Retina (tissue), 1 donor: ENCODE measurements at regions not wholly inside any gene's neighbourhood (a gene's known extent, or its start where the extent isn't known, plus 50 kb on each side); places are given as distances from the start of the nearest gene placed in this dataset.
"Not testable (repeated sequence)": the region's sequence is repeated elsewhere in the genome, so short reads cannot be mapped to it uniquely, and the experiment has no call there.

ENCODE experiments used
- DNase-seq: peaks from one replicate; pipeline ENCODE4 v3.0.0-alpha.2; 2016

DNA sequence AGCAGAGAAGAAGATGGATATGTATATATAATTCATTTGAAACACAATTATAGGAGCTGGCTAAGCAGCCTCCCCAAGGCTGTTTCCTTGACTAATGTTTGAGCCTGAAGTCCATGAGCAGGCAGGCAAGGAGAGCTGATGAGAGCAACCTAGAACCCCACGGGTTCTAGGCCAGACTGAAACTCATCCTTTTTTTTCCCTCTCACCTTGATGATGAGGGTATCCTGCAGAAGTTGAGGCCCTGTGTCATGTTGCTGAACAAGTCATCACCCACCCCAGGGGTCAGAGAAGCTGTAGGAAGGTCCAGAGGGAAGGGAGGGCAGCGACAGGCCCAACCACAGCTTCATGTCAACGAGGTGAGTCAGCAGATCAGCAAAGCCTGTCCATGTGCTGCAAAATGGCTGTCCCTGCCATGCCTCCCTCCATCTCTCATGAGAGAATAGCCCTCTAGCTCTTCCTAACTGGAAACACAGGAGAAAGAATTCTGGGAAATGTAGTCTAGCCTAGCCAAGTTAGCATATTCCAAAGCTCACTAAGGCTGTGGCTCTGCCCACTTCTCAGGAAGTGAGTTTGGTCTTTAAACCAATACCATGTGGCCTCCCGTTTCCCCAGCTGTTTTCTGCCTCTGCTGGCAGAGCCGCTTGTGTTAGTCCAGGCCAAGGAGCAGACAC, 91.3 kb upstream of the DTNBP1 start:
- no peak for DNase-seq

DNA sequence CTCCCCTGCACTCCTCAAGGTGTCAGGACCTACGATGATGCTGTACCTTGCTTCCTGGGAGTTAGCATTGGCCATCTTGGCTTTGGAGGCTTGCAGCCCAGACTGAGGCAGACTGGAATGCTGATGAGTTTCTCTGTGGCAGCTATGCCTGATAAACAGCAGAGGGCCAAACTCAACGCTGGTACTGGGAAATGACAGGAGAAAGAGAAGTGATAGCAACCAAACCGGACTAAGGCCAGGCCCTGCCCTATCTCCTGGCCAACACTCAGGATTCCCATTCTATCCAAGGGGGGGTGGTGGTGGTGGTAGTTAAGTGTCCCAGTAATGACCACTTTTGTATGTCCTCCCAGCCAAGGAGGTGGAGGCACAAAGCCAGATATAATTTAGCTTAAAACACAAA, 90.0 kb upstream of the DTNBP1 start:
- DNase-seq, result no peak

- DNase-seq, result no peak
Observed at GRCh38 chr6:15751721-15752350, 89.0 kb upstream of the DTNBP1 start.

DNA sequence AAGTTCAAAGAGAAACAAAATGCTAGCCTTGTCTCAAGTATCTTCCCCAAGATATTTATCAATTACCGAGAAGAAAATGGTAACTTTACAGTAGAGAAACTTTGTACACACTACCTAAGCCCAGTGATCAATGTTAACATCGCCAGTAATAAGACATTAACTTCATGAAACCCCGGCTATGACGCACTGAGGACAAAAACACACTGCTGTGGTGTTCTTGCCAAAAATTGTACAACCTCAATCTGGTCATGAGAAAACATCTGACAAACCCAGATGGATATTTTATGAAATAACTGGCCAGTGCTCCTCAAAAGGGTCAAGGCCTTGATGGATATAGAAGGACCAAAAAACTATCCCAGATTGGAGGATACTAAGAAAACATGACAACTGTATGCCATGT, 85.5 kb upstream of the DTNBP1 start:
- DNase-seq, result no peak

DNA sequence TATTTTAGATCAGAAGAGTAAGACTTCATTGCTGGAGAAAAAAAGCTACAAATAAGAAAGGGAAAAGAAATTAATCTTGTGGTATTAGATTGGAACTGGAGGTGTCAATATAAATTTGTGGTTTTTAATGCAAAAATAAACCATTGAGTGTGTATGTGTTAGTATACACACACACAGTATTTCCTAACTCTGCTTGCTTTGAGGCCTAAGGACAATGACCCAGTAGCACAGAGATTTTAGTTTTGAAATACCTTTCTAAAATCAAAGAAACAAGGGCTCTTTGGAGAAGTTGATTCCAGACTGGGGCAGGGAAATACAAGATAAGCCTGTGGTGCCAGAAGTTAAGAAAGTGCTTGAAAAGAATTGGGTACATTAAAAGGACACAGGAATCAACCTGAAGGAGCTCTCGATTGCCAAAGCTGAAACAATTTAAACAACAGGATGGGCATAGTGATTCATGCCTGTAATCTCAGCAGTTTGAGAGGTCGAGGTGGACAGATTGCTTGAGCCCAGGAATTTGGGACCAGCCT, 84.6 kb upstream of the DTNBP1 start:
- DNase-seq, result no peak

GRCh38 chr6:15745781-15746180, 83.0 kb upstream of the DTNBP1 start:
- no peak for DNase-seq

DNA sequence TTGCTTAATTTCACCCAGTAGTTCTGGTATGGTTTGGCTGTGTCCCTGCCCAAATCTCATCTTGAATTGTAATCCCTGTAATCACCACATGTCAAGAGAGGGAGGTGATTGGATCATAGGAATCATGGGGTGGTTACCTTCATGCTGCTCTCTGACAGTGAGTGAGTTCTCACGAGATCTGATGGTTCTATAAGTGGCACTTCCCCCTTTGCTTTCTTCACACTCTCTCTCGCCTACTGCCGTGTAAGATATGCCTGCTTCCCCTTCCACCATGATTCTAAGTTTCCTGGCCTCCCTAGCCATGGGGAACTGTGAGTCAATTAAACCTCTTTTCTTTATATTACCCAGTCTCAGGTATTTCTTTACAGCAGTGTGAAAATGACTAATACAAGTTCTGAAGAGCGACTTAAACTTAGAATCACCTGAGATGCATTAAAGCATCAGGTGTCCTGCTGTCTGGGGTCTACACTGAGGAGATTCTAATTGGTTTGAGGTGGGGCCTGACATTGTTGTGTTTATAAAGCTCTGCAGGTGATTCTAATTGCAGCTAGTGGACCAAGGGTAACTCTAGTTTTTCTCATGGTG, 82.1 kb upstream of the DTNBP1 start:
- no peak for DNase-seq

DNA sequence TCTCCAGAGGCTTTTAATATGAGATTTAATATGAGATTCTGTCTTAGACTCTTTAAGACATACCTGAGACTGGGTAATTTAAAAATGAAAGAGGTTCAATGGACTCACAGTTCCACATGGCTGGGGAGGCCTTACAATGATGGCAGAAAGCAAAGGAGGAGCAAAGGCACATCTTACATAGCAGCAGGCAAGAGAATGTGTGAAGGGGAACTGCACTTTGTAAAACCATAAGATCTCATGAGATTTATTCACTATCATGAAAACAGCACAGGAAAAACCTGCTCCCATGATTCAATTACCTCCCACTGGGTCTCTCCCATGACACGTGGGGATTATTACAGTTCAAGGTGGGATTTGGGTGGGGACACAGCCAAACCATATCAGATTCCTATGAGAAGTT, 79.2 kb upstream of the DTNBP1 start:
- not testable (repeated sequence) for DNase-seq

GRCh38 chr6:15741405-15741804, 78.6 kb upstream of the DTNBP1 start:
- DNase-seq, result no peak

- DNase-seq, result no peak
Observed at GRCh38 chr6:15739867-15740266, 77.0 kb upstream of the DTNBP1 start.

GRCh38 chr6:15739353-15739752, 76.5 kb upstream of the DTNBP1 start:
- DNase-seq, result no peak

DNA sequence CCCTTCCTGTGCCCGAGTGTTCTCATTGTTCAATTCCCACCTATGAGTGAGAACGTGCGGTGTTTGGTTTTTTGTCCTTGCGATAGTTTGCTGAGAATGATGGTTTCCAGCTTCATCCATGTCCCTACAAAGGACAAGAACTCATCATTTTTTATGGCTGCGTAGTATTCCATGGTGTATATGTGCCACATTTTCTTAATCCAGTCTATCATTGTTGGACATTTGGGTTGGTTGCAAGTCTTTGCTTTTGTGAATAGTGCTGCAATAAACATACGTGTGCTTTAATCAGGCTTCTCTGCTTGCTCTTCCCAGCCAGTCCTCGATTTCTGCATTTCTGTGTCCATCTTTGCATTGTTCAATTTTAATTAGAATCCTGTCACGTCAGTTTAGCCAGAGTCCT, 75.4 kb upstream of the DTNBP1 start:
- not testable (repeated sequence) for DNase-seq

- no peak for DNase-seq
Observed at GRCh38 chr6:15736297-15736696, 73.5 kb upstream of the DTNBP1 start.

- DNase-seq, result no peak
Observed at GRCh38 chr6:15735567-15736265, 72.9 kb upstream of the DTNBP1 start.

DNA sequence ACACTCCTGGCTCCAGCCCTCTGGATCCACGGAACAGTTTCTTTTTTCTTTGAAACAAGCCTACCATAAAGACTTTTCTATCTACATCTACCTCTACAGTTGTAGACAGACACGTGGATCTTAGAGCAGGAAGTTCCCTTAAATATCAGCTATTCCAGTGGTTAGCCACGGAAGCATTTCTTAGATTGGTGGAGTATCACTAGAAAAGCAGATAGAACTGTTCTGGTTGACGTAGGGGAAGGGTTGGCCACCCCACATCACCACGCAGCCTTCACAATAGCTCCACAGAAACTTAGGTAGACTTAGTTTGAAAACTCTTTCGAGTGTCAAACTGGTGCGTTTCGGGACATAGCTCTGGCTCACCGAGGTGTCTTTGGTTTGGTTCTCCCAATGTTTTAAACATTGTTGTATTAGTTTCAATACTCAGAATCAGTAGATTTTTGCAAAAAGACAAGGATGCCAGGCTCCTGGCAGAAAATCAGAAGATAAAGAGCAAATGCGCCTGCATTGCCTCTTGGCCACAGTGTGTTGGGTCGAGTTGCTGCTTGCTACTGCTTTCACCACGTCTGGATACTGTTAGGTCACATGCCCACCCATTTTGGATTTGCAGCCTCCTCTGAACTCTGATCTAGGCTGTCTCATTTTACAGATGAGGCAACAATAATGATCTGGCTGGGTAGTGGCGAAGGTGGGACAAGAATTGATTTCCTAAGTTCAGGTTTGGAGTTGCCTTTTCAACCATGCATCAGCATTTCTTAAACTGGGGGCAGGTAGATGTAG, 71.5 kb upstream of the DTNBP1 start:
- no peak for DNase-seq

DNA sequence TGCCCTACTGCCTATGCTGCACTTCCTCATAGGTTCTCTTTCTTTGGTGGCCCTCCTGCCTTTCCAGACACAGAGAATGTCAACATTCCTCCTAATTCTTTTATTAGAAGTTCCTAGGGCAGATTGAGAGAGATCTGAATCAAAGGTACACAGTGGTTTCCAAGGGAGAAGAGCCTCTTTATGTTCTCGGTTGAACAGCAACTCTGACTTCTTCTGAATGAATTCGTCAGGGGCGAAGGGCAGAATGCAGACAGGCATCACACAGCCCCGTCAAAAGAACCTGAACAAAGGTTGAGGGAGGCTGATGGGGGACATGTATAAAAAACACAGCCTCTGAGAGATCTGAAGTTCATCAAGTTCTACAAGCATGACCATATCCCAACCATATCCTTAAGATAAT, 68.1 kb upstream of the DTNBP1 start:
- no peak for DNase-seq

DNA sequence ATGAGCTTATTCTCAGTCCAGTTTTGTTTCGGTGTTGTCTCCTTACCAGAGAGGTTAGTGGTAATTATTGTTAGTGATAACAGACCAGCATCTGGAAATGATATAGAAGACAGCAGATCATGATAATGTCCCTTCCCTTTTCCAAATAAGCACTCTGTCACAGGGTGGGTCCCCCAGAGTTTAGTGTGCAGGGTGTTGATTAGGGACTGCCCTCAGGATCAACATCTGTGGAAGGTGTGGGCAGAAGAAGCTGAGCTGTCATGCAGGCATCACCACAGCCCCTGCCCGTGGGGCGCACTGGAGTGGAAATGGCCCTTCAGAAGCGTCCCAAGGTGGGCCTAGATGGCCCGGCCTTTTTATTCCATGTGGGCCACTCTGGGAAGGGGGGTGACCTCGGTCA, 67.6 kb upstream of the DTNBP1 start:
- DNase-seq, result no peak

DNA sequence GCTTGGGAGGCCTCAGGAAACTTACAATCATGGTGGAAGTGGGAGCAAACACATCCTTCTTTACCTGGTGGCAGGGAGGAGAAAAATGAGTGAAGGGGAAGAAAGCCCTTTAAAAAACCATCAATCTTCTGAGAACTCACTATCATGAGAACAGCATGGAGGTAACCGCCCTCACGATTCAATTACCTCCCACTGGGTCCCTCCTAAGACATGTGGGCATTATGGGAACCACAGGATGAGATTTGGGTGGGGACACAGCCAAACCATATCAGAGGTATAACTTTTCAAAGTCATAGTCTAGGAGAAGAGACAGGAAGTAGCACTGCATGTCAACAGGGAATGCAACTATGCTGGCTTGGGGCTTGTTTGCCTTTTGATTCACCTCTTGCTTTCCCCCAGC, 59.9 kb upstream of the DTNBP1 start:
- no peak for DNase-seq

DNA sequence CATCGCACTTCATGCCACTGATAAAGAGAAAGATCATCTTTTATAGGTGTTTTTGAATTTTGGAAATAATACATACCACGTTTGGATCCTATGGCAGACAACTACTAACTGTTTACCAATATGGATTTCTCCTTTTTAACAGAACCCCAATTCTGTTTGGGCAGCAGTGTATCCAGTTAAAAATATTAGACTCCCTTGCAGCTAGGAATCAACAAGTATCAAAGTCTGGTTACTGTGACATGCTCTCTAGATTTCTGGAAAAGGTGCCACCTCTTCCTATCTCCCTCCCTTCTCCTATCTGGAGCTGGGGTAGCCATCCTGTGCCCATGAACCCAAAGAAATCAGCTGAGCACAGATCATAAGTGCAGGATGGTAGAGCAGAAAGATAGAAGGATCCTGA, 54.1 kb upstream of the DTNBP1 start:
- no peak for DNase-seq

- DNase-seq, result no peak
Observed at GRCh38 chr6:15715851-15716250, 53.0 kb upstream of the DTNBP1 start.

DNA sequence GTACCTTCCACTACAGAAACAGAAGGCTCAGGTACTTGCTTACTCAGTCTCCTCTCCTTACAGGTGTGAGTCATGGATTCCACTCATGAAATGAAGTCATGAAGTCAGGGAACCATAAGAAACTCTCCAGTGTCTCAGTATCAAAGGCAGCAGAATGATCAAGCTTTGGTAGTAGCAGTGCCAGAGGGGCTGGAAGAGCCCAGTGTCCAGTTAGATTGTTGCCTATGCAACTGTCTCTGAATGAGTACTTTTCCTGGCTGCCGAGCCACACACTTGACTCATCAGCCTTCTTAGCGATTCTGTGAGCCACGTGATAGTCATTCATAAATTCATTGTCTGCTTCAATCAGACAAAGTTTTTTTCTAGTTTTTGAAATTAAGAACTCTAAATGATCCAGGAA, 52.2 kb upstream of the DTNBP1 start:
- DNase-seq, result no peak

DNA sequence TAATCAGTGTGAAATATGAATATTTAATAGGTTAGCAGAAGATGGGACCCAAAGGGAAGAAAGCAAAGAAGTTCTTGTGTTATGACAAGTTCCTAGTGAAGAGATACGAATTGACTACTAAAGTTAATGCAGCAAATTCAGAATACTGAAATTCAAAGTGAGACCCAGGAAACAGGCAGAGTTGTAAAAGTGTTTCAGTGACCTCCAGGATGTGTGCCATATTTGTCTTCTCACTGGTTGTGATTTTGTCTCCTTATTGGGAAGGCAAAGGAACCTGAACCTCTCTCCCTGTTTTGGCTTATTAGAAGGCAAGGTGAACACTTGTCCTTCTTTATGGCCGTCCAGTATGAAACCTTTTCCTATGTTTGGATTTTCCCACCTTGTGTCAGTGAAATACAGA, 51.8 kb upstream of the DTNBP1 start:
- no peak for DNase-seq

GRCh38 chr6:15713325-15713724, 50.5 kb upstream of the DTNBP1 start:
- DNase-seq, result no peak
